Karpas-422 (cell line): ENCODE measurements at regions not wholly inside any gene's neighbourhood (a gene's known extent, or its start where the extent isn't known, plus 50 kb on each side); places are given as distances from the start of the nearest gene placed in this dataset.
"Not testable (repeated sequence)": the region's sequence is repeated elsewhere in the genome, so short reads cannot be mapped to it uniquely, and the experiment has no call there.

ENCODE experiments used
- DNase-seq: peaks from one replicate; pipeline ENCODE4 v3.0.0-alpha.2; 2015
- H2AFZ ChIP-seq: fragments of 200-600 bp; sonication (generic); 2 replicates; pipeline ENCODE4 v1.6.1; 2014; ENCODE audit warnings: antibody characterized with exemption, low read length, mixed read lengths
- H3K27ac ChIP-seq: fragments of 200-600 bp; sonication (generic); 2 replicates; pipeline ENCODE4 v1.5.1; 2014; ENCODE audit warnings: mild to moderate bottlenecking, low read length, moderate library complexity
- H3K27me3 ChIP-seq: fragments of 200-600 bp; sonication (generic); 2 replicates; pipeline ENCODE4 v1.6.1; 2014; ENCODE audit warnings: low read length, mixed read lengths
- H3K36me3 ChIP-seq: fragments of 200-600 bp; sonication (generic); 2 replicates; pipeline ENCODE4 v1.6.1; 2014; ENCODE audit warnings: low read length, mixed read lengths; ENCODE audit not compliant: insufficient read depth
- H3K4me1 ChIP-seq: fragments of 200-600 bp; sonication (generic); 2 replicates; pipeline ENCODE4 v1.6.1; 2014; ENCODE audit warnings: mild to moderate bottlenecking, low read length, mixed read lengths
- H3K4me2 ChIP-seq: fragments of 200-600 bp; sonication (generic); 2 replicates; pipeline ENCODE4 v1.6.1; 2014; ENCODE audit warnings: low read length, low read depth, mild to moderate bottlenecking; ENCODE audit not compliant: poor library complexity, severe bottlenecking
- H3K4me3 ChIP-seq: fragments of 200-600 bp; sonication (generic); 2 replicates; pipeline ENCODE4 v1.5.1; 2014; ENCODE audit warnings: mild to moderate bottlenecking, antibody characterized with exemption, low read length, mixed read lengths
- H3K79me2 ChIP-seq: fragments of 200-600 bp; sonication (generic); 2 replicates; pipeline ENCODE4 v1.6.1; 2014; ENCODE audit warnings: mild to moderate bottlenecking, low read length, mixed read lengths
- H3K9ac ChIP-seq: fragments of 200-600 bp; sonication (generic); 2 replicates; pipeline ENCODE4 v1.6.0; 2014; ENCODE audit warnings: low read length
- H3K9me2 ChIP-seq: fragments of 200-600 bp; sonication (generic), shearing (Covaris generic); replicated peaks from 2 replicates; pipeline ENCODE4 v1.6.0; 2014; ENCODE audit warnings: mild to moderate bottlenecking, low read length, moderate library complexity; ENCODE audit not compliant: insufficient read depth
- H3K9me3 ChIP-seq: fragments of 300-700, 200-600 bp; sonication (generic); 2 replicates; pipeline ENCODE4 v1.6.1; 2014; ENCODE audit warnings: low read length, mixed read lengths
- H4K20me1 ChIP-seq: fragments of 200-600 bp; sonication (generic); 2 replicates; pipeline ENCODE4 v1.6.1; 2014; ENCODE audit warnings: mild to moderate bottlenecking, antibody characterized with exemption, low read length, low read depth; ENCODE audit not compliant: insufficient read depth

- Histone ChIP-seq H3K36me3 (no peaks in the 10 kb centered on the region), H3K4me3 (no peak overlapping the region), H3K4me1 (no peaks in the 10 kb centered on the region), H3K9me3 (no peaks in the 10 kb centered on the region), H3K27ac (no peak overlapping the region), H3K9me2 (no peaks in the 10 kb centered on the region), H3K4me2 (no peak overlapping the region), H4K20me1 (no peaks in the 10 kb centered on the region), H2AFZ (no peak overlapping the region), H3K27me3 (no peaks in the 10 kb centered on the region), H3K79me2 (no peaks in the 10 kb centered on the region), H3K9ac (no peak overlapping the region)
- DNase-seq = no peak
Observed at GRCh38 chr7:68185631-68186456, 1189.2 kb downstream of the TYW1 start.

- Histone ChIP-seq H2AFZ (no peak overlapping the region), H4K20me1 (no peaks in the 10 kb centered on the region), H3K79me2 (no peaks in the 10 kb centered on the region), H3K27me3 (no peaks in the 10 kb centered on the region), H3K27ac (no peak overlapping the region), H3K4me1 (no peaks in the 10 kb centered on the region), H3K9me3 (no peaks in the 10 kb centered on the region), H3K4me2 (no peak overlapping the region), H3K9me2 (no peaks in the 10 kb centered on the region), H3K9ac (no peak overlapping the region), H3K36me3 (no peaks in the 10 kb centered on the region), H3K4me3 (no peak overlapping the region)
- no peak for DNase-seq
Observed at GRCh38 chr7:68187532-68187931, 1190.9 kb downstream of the TYW1 start.

GRCh38 chr7:68192941-68193340 is 1196.3 kb downstream of the TYW1 start:
- Histone ChIP-seq H2AFZ (no peak overlapping the region), H3K27me3 (no peaks in the 10 kb centered on the region), H3K4me1 (no peaks in the 10 kb centered on the region), H3K4me2 (no peak overlapping the region), H3K9me2 (no peaks in the 10 kb centered on the region), H3K79me2 (no peaks in the 10 kb centered on the region), H3K36me3 (no peaks in the 10 kb centered on the region), H3K4me3 (no peak overlapping the region), H3K9me3 (no peaks in the 10 kb centered on the region), H3K27ac (no peak overlapping the region), H3K9ac (no peak overlapping the region), H4K20me1 (no peaks in the 10 kb centered on the region)
- no peak for DNase-seq

GRCh38 chr7:68195642-68196041 is 1199.0 kb downstream of the TYW1 start:
- not testable (repeated sequence) for H3K9ac ChIP-seq, H2AFZ ChIP-seq, H3K27ac ChIP-seq, H3K4me3 ChIP-seq, H3K4me2 ChIP-seq, H3K9me3 ChIP-seq, H3K36me3 ChIP-seq, H4K20me1 ChIP-seq, H3K9me2 ChIP-seq, H3K4me1 ChIP-seq, DNase-seq, H3K79me2 ChIP-seq, H3K27me3 ChIP-seq

- no peak for DNase-seq
- no peaks in the 10 kb centered on the region for H3K79me2 ChIP-seq
- H3K4me1 ChIP-seq = no peaks in the 10 kb centered on the region
- no peak overlapping the region for H3K4me3 ChIP-seq
- no peaks in the 10 kb centered on the region for H3K9me3 ChIP-seq
- no peak overlapping the region for H2AFZ ChIP-seq
- no peak overlapping the region for H3K9ac ChIP-seq
- no peaks in the 10 kb centered on the region for H3K36me3 ChIP-seq
- no peaks in the 10 kb centered on the region for H3K9me2 ChIP-seq
- no peaks in the 10 kb centered on the region for H3K27me3 ChIP-seq
- no peak overlapping the region for H3K4me2 ChIP-seq
- H4K20me1 ChIP-seq = no peaks in the 10 kb centered on the region
- no peak overlapping the region for H3K27ac ChIP-seq
Observed at GRCh38 chr7:68200051-68200670, 1203.5 kb downstream of the TYW1 start.

- Histone ChIP-seq H2AFZ (no peak overlapping the region), H3K4me3 (no peak overlapping the region), H4K20me1 (no peaks in the 10 kb centered on the region), H3K36me3 (no peaks in the 10 kb centered on the region), H3K9me2 (no peaks in the 10 kb centered on the region), H3K79me2 (no peaks in the 10 kb centered on the region), H3K9ac (no peak overlapping the region), H3K4me1 (no peaks in the 10 kb centered on the region), H3K27me3 (no peaks in the 10 kb centered on the region), H3K4me2 (no peak overlapping the region), H3K9me3 (no peaks in the 10 kb centered on the region), H3K27ac (no peak overlapping the region)
- no peak for DNase-seq
Observed at GRCh38 chr7:68203251-68203650, 1206.6 kb downstream of the TYW1 start.

- no peaks in the 10 kb centered on the region for H3K9me3 ChIP-seq
- H3K36me3 ChIP-seq = no peaks in the 10 kb centered on the region
- H4K20me1 ChIP-seq = no peaks in the 10 kb centered on the region
- no peaks in the 10 kb centered on the region for H3K9me2 ChIP-seq
- no peak overlapping the region for H3K27ac ChIP-seq
- no peaks in the 10 kb centered on the region for H3K4me1 ChIP-seq
- no peak for DNase-seq
- no peaks in the 10 kb centered on the region for H3K79me2 ChIP-seq
- no peak overlapping the region for H3K9ac ChIP-seq
- no peak overlapping the region for H2AFZ ChIP-seq
- H3K4me2 ChIP-seq = no peak overlapping the region
- no peak overlapping the region for H3K4me3 ChIP-seq
- H3K27me3 ChIP-seq = no peaks in the 10 kb centered on the region
Observed at GRCh38 chr7:68205826-68206225, 1209.2 kb downstream of the TYW1 start.

- H3K27me3 ChIP-seq = no peaks in the 10 kb centered on the region
- H3K9me3 ChIP-seq = no peaks in the 10 kb centered on the region
- H3K36me3 ChIP-seq = no peaks in the 10 kb centered on the region
- H3K9me2 ChIP-seq = no peaks in the 10 kb centered on the region
- no peaks in the 10 kb centered on the region for H3K79me2 ChIP-seq
- no peak overlapping the region for H3K9ac ChIP-seq
- H3K4me2 ChIP-seq = no peak overlapping the region
- H3K4me1 ChIP-seq = no peaks in the 10 kb centered on the region
- DNase-seq = no peak
- H3K27ac ChIP-seq = no peak overlapping the region
- H2AFZ ChIP-seq = no peak overlapping the region
- H4K20me1 ChIP-seq = no peaks in the 10 kb centered on the region
- H3K4me3 ChIP-seq = no peak overlapping the region
Observed at GRCh38 chr7:68206946-68207485, 1210.4 kb downstream of the TYW1 start.
